ENCODE measurements at regions not wholly inside any gene's neighbourhood (a gene's known extent, or its start where the extent isn't known, plus 50 kb on each side); places are given as distances from the start of the nearest gene placed in this dataset.

DNA sequence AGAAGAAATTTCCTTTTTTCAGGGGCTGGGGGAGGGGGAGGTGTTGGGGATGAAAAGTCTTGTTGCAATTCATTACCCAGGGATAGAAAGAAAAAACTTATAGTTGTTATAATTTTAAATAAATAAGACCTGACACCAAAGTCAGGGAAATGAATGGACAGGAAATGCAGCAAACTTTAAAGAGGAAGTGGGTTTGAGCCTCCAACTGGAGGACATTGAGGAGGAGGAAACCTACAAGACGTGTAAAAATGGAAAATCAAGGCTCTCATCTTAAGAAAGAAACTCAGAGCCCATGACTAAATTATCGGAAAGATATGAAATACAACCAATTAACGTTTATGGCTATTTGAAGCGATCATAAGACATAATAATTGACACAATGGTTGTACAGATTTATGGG, 54.4 kb downstream of the NIBAN1 start:
- DNase-seq (ENCODE audit: low read depth in 2 of 3, low spot score in 2 of 3), result no peak

DNA sequence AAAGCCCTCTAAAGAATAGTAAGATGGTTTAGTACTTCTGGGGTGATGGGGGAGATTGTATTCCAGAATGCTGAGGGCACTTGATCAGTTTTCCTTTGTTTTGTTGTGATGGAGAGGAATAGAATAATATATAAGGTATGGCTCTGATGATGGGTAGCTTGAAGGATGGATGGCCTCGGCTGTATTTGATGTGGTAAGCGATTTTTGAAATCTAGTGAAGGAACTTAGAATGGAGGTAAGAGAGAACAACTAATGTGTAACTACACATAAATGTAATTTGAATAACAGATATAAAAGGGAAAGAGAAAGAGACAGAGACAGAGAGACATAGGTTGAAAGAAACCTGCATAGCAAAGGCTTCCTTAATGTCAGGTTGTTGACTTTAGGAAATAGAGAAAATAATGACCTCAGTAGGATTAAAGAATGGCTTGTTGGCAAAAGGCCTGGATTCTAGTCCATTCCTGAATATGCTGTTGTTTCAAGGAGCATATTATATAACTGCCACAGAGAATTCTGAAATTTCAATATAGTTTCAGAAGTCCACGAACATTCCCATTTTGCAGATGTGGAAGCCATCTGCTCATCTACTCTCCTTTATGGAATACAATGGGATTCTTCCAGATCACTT, 58.7 kb downstream of the NIBAN1 start:
- no peak for DNase-seq (ENCODE audit: low read depth in 2 of 3, low spot score in 2 of 3)

DNA sequence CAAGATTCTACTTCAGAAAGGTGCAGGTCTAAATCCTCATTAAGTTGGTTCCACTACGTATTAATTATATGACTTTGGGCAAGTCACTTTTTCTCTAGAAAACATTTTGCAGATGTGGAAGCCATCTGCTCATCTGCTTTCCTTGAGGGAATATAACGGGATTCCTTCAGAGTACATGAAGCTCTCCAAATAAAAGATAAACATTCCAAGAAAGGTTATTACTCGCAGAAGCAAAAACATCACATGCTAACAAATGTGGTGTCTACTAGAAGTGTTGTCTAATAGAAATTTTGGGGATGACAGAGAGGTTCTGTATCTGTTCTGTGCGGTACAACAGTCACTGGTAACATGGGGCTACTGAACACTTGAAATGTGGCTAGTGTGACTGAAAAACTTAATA, 60.2 kb downstream of the NIBAN1 start:
- no peak for DNase-seq (ENCODE audit: low read depth in 2 of 3, low spot score in 2 of 3)

DNA sequence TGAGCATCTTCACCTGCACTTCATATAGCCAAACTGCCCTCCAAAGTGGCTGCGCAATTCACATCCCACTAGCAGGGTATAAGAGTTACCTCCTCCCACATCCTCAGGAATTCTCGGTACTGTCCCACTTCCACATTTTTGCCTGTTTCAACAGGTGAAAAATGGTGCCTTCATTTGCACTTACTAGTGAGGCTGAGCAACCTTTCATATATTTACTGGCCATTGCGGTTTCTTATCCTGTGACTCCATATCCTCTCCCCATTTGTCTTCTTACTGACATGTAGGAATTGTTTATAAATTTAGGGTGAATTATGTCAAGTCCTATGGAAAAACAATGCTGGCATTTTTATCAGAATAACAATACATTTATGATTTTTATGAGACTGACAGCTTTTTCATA, 61.9 kb downstream of the NIBAN1 start:
- no peak for DNase-seq (ENCODE audit: low read depth in 2 of 3, low spot score in 2 of 3)

DNA sequence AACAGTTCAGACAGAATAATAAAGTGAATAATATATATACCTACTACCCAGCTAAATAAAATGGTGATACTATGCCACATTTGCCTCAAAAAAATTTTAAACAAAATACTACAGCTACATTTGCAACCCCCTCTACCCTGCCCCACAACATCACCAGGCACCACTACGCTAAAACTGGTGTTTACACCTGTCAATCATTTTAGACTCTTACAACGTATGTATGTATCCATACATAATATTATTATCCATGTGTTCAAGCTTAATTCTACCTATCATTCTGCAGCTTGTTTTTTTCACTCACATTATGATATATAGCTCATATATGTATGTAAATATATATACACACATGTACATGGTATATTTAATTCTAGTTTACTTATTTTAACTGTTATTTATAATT, 62.5 kb downstream of the NIBAN1 start:
- DNase-seq (ENCODE audit: low read depth in 2 of 3, low spot score in 2 of 3), result no peak

DNA sequence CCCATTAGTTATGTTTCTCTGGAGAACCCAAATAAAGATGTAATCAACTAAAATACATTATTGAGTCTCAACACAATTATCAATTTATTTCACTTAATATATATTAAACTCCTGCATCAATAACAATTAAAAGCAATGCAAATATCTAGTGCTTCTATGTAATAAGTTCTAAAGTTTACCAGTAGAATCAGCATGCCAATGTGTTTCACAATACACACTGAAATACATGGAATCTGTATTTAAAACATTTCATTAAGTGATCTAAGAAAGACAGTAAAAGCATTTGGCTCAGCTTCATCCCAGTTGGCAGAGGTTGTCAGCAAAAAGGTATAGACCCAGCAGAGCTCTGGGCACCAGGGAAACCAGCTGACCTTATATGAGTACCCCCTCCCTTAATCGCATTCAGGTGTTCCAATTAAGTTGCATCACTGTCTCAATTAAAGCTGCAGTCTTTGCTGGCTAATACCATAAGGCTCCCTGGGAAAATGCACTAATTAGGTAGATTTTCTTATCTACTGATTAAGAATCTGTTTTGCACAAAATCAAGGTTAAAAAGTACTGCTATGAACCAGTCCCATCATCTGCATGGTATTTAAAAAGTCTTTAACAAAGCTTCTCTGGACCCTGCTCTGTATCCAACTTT, 63.1 kb downstream of the NIBAN1 start:
- no peak for DNase-seq (ENCODE audit: low read depth in 2 of 3, low spot score in 2 of 3)

DNA sequence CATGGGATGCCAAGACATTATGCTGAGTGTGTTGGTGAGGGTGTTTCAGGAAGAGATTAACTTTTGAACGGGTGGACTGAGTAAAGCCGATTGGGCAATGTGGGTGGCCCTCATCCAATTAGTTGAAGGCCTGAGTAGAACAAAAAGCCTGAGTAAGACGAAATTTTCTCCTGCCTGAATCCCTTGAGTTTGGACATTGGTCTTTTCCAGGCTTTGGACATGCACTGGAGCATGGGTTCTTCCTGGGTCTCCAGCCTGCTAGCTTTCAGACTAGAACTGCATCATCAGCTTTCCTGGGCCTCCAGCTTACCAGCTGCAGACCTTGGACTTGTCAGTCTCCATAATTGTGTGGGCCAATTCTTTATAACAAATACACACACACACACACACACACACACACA, 63.6 kb downstream of the NIBAN1 start:
- DNase-seq (ENCODE audit: low read depth in 2 of 3, low spot score in 2 of 3), result no peak

DNA sequence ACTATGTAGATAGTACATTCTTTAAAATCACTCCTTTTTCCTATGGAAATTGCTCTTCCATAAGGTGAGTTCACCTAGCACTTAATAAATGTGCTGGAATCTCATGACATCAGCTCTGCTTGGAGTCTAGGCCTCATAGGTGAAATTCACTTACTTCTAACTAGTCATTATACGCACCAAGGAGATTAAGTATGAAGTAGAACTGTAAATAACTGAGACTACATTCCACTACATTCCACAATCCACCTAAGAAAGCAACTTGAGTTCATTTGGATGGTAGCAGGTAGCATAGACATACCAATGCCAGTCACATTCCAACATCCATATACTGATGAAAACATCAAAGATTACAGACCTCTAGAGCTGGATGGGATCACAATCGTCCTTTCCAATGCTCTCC, 64.3 kb downstream of the NIBAN1 start:
- DNase-seq (ENCODE audit: low read depth in 2 of 3, low spot score in 2 of 3), result no peak

DNA sequence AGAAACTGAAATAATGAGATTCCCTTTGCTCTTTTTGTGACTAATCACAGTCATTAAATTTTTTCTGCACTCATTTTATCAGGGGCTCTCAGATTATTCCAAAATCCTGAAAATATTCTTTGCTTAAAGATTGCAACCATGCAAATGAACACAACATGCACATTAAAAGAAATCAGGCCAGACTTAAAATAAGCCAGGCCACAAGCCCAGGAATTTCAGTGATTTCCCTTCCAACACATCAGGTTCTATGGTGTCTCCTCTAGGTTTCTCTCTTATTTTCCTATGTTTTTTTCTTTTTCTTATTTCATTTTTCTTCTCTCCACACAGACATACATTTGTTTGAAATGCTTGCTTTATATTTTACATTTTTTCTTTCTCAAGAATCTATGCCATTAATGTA, 65.3 kb downstream of the NIBAN1 start:
- DNase-seq (ENCODE audit: low read depth in 2 of 3, low spot score in 2 of 3), result no peak

DNA sequence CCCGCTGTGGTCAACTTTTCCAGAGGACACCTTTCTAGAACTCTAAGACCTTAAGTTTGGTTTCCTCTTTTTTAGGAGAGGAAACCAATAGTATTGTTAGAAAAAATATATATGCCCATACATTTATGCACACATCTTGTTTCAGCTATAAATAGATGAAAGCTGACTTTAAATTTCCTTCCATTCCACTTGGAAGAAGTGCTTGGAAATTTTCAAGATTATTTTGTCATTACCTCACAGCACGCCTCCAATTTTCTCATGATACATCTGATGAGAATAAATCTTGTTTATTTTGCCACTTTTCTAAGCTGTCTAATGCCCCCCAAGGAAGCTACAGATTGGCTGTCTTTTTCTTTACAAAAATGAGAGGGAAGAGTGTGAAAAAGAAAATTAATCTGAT, 65.8 kb downstream of the NIBAN1 start:
- no peak for DNase-seq (ENCODE audit: low read depth in 2 of 3, low spot score in 2 of 3)

DNA sequence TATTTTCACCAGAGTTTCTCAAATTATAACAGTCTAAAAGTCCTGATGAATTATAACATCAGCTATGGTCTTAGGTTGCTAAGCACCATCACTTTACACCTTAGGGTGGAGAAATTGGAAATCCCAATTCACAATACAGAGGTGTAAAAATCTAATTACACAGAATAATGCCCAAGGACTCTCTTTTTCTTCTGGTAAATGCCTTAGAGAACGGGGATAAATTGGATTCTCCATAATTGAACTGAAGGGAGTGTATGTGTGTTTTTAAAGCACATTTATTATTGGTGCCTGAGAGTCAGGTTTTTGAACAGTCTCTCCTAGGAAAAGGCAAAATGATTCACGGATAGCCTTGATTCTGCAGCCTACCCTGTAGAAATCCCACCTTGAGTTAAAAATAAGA, 66.8 kb downstream of the NIBAN1 start:
- no peak for DNase-seq (ENCODE audit: low read depth in 2 of 3, low spot score in 2 of 3)

DNA sequence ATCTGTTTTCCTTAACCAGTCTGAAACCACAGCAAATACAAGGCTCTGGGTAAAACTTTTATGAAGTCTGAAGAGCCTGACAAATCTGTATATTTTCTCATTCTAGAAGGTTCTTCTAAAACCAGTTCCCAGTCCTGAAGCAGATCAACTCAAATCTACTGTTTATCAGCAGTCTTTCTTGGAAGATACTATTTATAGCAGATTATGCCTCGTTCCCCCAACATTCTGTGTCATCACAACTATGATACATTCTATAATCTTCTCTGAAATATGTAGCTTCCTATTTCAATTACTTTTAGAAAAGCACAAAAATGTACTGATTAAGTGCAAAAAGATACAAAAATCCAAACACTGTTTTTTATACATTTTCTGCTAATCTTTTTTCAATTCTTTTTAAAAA, 67.5 kb downstream of the NIBAN1 start:
- no peak for DNase-seq (ENCODE audit: low read depth in 2 of 3, low spot score in 2 of 3)

DNA sequence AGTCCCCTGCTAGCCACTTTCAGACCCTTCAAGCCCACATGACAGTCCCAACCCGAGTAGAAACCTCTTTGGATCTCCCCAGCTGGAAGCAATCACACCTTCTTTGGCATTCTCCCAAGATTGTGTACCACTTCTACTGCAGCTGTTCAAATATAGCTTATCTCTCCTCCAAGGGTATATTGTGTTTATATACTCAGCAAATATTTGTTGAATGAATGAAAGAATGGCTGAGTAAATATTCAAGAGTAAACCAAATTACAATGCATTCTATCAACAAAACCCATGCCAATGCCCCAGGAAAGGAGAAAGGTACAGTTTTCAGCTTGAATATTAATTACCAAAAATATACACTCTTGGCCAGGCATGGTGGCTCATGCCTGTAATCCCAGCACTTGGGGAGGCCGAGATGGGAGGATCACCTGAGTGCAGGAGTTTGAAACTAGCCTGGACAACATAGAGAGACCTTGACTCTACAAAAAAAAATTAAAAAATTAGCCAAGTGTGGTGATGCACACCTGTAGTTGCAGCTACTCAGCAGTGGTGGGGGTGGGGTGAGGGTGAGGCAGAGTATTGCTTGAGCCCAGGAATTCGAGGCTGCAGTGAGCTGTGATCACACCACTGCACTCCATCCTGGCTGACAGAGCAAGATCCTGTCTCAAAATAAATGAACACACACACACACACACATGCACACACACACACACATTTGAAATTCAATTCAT, 68.5 kb downstream of the NIBAN1 start:
- DNase-seq (ENCODE audit: low read depth in 2 of 3, low spot score in 2 of 3), result no peak

DNA sequence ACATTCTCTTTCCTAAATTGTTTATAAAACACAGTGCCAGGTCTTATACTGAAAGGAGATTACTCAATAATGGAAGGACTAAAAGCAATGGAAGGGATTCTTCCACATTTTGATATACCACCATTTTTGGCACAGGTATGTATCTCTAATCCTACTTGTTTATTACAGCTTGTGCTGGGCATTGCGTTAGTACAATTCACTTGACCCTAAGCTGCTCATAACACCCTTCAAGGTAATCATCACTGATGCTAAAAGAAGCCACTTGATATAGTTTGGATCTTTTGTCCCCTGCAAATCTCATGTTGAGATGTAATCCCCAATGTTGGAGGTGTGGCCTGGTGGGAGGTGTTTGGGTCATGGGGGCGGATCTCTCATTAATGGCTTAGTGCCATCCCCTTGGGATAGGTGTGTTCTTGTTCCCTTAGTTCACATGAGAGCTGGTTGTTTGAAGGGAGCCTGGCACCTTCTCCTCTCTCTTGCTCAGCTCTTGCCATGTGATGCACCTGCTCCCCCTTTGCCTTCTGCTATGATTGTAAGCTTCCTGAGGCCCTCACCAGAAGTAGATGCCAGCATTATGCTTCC, 71.1 kb downstream of the NIBAN1 start:
- no peak for DNase-seq (ENCODE audit: low read depth in 2 of 3, low spot score in 2 of 3)

DNA sequence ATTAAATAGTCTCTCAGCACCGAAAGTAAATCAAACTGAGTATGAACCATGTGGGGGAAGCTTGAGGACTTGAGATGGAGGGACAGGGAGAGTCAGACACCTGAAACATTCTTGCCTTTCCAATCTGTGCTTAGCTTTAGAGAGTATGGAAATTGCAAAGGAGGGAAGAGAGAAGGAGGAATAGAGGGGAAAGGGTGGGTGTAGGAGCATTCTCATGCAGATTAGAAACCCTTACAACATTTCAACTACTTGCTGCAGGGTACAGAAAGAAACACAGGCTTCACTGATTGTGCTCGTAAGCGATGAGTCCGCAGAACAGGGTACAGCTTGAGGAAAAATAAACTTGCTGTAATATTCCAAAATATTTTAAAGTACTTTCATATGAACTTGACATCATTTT, 73.8 kb downstream of the NIBAN1 start:
- no peak for DNase-seq (ENCODE audit: low read depth in 2 of 3, low spot score in 2 of 3)

DNA sequence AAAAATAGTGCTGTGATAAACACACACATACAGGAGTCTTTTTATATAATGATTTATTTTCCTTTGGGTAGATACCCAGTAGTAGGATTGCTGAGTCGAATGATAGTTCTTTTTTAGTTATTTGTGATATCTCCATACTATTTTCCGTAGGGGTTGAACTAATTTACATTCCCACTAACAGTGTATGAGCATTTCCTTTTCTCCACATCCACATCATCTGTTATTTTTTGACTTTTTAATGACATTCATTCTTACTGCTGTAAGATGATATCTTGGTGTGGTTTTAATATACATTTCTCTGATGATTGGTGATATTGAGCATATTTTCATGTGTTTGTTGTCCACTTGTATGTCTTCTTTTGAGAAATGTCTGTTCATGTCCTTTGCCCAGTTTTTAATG, 78.3 kb downstream of the NIBAN1 start:
- DNase-seq (ENCODE audit: low read depth in 2 of 3, low spot score in 2 of 3), result no peak

DNA sequence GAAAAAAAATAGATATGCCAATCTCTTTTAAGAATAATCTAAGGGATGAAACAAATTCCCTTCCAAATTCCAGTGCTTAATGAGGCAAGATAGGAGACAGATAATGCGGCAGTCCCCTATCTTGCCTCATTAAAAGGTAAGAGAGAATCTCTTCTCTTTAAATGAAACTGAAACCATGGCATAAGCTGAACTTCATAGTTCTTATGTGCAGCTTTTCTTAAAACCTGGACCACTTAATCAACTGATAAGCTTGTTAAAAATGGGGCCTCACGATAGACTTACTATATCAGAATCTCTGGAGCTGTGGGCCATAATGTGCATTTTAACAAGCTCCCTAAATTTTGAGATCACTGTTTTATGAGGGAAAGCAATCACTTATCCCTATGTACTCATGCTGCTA, 79.2 kb downstream of the NIBAN1 start:
- no peak for DNase-seq (ENCODE audit: low read depth in 2 of 3, low spot score in 2 of 3)

DNA sequence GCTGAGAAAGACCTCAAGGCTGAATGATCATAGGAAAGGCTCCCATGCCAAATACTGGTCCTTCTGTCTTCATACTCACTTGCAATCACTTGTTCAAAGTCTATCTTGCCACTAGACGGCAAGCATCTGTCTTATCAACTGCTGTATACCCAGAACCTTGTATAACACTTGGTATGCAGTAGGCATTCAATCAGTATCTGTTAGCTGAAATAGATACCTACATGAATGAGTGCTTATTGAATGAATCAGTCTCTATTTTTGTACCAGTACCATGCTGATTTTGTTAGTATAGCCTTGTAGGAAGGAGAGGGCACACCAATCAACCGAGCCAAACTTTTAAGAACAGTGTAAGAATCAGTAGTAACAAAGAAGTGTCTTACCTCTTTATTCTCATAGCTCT, 80.6 kb downstream of the NIBAN1 start:
- no peak for DNase-seq (ENCODE audit: low read depth in 2 of 3, low spot score in 2 of 3)

DNA sequence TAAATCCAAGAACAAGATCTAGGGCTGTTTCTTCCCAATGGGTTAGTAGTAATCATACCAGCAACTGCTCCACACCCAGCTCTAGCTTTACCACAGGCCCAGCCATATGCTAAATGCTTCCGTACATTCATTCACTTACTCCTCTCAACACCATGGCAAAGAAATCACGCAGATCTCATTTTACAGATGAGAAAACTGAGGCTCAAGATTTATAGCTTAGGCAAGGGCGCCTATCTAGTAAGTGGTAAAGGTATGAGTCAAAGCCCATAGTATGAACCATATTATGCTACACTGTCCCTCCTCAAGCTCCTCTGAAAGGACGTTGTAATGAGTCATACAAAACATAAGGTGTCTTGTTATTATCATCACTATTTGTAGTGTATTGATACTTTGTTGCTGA, 82.2 kb downstream of the NIBAN1 start:
- DNase-seq (ENCODE audit: low read depth in 2 of 3, low spot score in 2 of 3), result no peak

DNA sequence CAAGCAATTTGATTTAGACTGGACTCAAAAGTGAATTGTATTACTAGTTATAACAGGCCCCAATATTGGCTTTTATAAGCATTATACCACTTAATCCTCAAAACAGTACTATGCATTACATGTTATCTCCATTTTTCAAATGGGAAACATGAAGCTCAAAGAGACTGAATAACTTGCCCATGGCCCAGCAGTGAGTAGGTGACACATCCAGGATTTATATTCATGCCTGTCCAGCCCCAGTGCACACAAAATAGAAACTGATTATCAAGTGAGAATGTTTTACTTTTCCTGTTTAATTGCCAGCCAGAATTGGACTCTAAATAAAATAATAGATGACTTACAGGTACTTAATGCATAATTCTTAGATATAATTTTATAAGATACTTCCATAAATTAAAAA, 82.9 kb downstream of the NIBAN1 start:
- no peak for DNase-seq (ENCODE audit: low read depth in 2 of 3, low spot score in 2 of 3)

DNA sequence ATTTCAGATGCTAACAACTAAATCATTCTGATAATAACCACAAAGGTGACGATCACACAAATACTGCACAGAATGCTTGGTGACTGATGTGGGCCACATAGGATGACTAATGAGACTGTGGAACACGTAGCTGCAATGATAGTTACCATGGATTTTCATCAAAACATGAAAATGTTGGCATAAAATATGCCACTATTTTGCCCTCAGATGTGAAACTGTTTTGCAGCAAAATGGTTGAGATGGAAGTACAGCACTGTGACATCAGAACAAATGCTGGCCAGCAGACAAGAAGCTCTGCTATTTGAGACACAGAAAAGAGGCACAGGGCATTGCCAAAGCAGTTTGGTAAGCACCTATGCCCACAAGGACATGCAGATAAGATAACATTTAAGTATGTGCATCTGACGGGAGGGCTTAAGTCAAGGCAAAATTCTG, 83.8 kb downstream of the NIBAN1 start:
- no peak for DNase-seq (ENCODE audit: low read depth in 2 of 3, low spot score in 2 of 3)

DNA sequence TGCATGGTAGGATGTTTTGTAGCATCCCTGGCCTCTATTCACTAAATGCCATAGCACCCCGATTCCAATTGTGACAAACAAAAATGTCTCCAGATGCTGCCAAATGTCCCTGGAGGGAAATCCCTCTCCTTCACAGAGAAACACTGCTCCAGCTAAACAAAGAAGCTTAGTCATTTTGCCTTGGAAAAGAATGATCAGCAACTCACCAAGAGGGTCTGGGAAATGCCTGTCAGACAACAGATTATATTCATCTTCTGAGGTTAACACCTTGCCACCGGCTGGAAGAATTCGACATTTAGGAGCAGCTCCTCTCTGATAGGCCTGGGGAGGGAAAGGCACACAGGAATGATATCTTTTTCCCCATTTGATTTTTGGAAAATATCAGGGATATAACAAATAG, 84.4 kb downstream of the NIBAN1 start:
- no peak for DNase-seq (ENCODE audit: low read depth in 2 of 3, low spot score in 2 of 3)
